ENCODE measurements at regions not wholly inside any gene's neighbourhood (a gene's known extent, or its start where the extent isn't known, plus 50 kb on each side); places are given as distances from the start of the nearest gene placed in this dataset.

DNA sequence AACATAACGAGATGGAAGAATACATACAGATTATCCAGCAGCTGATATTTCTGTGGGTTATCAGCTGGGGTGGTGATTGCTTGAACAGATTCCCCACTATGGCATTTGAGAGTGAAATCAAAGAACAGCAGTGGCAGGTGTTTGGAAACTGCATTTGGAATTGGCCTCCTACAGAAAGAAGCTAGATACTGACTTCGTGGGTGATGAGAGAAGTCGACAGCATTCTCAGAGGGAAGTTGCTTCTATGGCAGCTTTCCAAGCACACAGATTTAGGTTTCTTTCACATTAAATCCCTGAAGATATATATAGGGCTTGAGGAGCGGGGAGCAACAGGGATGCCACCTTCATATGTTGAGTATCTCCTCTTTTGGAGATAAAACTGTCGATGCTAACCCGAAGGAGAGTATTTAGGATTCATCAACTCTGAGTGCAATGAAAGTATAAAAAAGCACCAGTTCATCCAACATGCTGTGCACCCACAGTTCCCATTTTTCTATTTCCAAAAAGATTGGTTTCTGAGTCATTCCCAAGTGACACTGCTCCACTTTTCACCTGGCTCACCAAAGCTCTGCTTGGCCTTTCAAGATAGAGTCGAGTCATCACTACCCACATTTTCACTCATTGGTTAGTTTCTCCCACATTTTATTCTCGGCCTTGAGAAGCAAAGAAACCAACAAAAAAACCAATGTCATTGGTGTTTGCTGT, 579.8 kb upstream of the SUCLG2 start:
- no peaks in the 10 kb centered on the region for H3K27me3 ChIP-seq (ENCODE audit: control insufficient read depth, insufficient read depth, low read length)
- no peak for DNase-seq (ENCODE audit: low read depth)
- no peak for FAIRE-seq
- H3K36me3 ChIP-seq (ENCODE audit: control insufficient read depth, insufficient read depth, low read length), result no peaks in the 10 kb centered on the region
- H3K4me3 ChIP-seq (ENCODE audit: low read depth, low read length), result no peak overlapping the region
- TF ChIP-seq, protein P1, sequence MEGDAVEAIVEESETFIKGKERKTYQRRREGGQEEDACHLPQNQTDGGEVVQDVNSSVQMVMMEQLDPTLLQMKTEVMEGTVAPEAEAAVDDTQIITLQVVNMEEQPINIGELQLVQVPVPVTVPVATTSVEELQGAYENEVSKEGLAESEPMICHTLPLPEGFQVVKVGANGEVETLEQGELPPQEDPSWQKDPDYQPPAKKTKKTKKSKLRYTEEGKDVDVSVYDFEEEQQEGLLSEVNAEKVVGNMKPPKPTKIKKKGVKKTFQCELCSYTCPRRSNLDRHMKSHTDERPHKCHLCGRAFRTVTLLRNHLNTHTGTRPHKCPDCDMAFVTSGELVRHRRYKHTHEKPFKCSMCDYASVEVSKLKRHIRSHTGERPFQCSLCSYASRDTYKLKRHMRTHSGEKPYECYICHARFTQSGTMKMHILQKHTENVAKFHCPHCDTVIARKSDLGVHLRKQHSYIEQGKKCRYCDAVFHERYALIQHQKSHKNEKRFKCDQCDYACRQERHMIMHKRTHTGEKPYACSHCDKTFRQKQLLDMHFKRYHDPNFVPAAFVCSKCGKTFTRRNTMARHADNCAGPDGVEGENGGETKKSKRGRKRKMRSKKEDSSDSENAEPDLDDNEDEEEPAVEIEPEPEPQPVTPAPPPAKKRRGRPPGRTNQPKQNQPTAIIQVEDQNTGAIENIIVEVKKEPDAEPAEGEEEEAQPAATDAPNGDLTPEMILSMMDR (IDR thresholded peaks at IDR 0.05; ENCODE audit: insufficient read depth, low read length, severe bottlenecking), result no peak

DNA sequence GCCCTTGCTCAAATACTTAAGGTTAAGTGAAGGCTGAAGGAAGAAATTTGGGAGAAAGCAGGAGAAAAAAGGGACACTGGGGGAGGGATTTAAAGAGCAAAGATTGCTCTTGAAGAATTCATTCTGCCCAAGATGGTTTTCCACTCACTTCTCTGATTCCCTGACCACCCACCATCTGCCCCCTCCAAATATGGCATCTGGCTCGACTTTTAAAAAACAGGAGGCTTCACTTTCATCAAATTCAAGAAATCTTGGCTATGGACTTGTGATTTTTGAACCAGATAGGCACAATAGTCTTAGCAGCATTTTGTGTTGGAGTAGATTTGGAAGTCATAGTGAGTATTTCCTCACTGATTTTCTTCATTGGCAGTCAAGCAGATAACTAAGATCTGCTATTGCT, 574.4 kb upstream of the SUCLG2 start:
- DNase-seq (ENCODE audit: low read depth), result no peak
- H3K27me3 ChIP-seq (ENCODE audit: control insufficient read depth, insufficient read depth, low read length), result no peaks in the 10 kb centered on the region
- no peak overlapping the region for H3K4me3 ChIP-seq (ENCODE audit: low read depth, low read length)
- H3K36me3 ChIP-seq (ENCODE audit: control insufficient read depth, insufficient read depth, low read length), result no peaks in the 10 kb centered on the region
- FAIRE-seq, result no peak
- TF ChIP-seq, protein P1 (IDR thresholded peaks at IDR 0.05; ENCODE audit: insufficient read depth, low read length, severe bottlenecking), result no peak

DNA sequence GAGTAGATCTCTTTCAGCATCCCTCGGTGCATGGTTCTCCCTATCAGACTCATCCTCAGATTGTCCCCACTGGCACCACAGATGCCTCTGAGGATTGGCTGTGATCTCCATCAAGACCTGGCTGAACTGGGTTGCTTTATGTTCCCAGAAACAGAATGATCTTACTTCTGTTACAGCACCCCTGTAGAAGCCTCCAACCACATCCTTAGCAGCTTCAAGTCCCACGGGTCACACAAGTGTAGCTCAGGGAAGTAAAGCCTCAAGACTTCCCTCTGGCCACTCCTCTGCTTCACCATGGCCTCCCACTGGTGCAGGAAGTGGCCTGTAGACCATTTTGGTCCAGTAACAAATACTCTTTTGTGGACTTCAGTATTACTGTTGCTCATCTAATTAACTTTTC, 566.4 kb upstream of the SUCLG2 start:
- TF ChIP-seq, protein P1 (IDR thresholded peaks at IDR 0.05; ENCODE audit: insufficient read depth, low read length, severe bottlenecking), result no peak
- FAIRE-seq (peak; percentile 43), DNase-seq (ENCODE audit: low read depth) (no peak)
- Histone ChIP-seq H3K36me3 (ENCODE audit: control insufficient read depth, insufficient read depth, low read length) (no peaks in the 10 kb centered on the region), H3K27me3 (ENCODE audit: control insufficient read depth, insufficient read depth, low read length) (no peaks in the 10 kb centered on the region), H3K4me3 (ENCODE audit: low read depth, low read length) (no peak overlapping the region)

DNA sequence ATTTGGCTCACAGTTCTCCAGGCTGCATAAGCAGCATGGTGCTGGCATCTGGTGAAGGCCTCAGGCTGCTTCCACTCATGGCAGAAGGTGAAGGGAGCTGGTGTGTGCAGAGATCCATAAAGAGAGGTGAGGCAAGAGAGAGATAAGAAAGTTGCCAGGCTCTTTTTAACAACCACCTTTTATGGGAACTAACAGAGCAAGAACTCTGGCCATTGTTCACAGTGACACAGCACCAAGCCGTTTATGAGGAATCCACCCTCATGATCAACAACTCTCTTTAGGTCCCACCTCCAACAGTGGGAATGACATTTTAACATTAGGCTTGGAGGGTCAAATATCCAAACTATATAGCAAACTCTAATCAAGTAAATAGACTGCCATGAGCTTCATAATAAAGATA, 557.2 kb upstream of the SUCLG2 start:
- FAIRE-seq, result no peak
- no peak for DNase-seq (ENCODE audit: low read depth)
- Histone ChIP-seq H3K36me3 (ENCODE audit: control insufficient read depth, insufficient read depth, low read length) (no peaks in the 10 kb centered on the region), H3K27me3 (ENCODE audit: control insufficient read depth, insufficient read depth, low read length) (no peaks in the 10 kb centered on the region), H3K4me3 (ENCODE audit: low read depth, low read length) (no peak overlapping the region)
- TF ChIP-seq, protein P1 (IDR thresholded peaks at IDR 0.05; ENCODE audit: insufficient read depth, low read length, severe bottlenecking), result no peak

DNA sequence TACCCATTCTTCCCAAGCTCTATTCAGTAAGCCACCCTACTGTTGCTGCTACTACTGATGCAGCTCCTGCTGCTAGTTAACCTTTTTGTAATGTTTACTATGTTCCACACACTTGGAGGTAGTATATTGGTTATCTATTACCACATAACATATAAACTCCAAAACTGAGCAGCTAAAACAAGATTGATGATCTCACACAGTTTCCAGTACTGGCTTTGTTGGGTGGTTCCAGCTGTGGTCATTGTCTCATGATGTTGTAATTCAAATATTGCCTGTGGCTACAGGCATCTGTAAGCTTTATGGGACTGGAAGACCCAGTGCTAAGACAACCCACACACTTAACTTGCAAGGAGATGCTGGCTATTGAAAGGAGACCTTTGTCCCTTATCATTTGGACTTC, 556.2 kb upstream of the SUCLG2 start:
- TF ChIP-seq, protein P1 (IDR thresholded peaks at IDR 0.05; ENCODE audit: insufficient read depth, low read length, severe bottlenecking), result no peak
- FAIRE-seq (no peak), DNase-seq (ENCODE audit: low read depth) (no peak)
- Histone ChIP-seq H3K36me3 (ENCODE audit: control insufficient read depth, insufficient read depth, low read length) (no peaks in the 10 kb centered on the region), H3K27me3 (ENCODE audit: control insufficient read depth, insufficient read depth, low read length) (no peaks in the 10 kb centered on the region), H3K4me3 (ENCODE audit: low read depth, low read length) (no peak overlapping the region)

DNA sequence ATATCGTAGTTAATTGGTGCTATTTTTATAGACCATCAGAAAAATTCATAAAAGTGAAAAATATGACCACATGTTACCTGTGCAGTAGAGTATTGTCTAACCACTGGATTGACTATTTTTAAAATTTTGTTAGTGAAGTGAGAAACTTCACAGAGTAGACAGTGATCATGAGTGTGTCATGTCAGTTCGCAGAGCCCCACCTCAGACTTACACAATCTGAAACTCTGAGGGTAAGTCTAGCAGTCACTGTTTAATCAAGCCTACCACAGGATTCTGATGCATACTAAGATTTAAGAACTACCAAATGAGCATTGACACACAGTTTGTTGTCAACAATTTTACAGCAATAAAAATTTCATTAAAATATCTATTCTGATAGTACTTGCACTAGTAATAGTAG, 552.9 kb upstream of the SUCLG2 start:
- Histone ChIP-seq H3K36me3 (ENCODE audit: control insufficient read depth, insufficient read depth, low read length) (no peaks in the 10 kb centered on the region), H3K4me3 (ENCODE audit: low read depth, low read length) (no peak overlapping the region), H3K27me3 (ENCODE audit: control insufficient read depth, insufficient read depth, low read length) (no peaks in the 10 kb centered on the region)
- DNase-seq (ENCODE audit: low read depth), result no peak
- TF ChIP-seq, protein P1 (IDR thresholded peaks at IDR 0.05; ENCODE audit: insufficient read depth, low read length, severe bottlenecking), result no peak
- FAIRE-seq, result no peak
